ENCODE measurements at regions not wholly inside any gene's neighbourhood (a gene's known extent, or its start where the extent isn't known, plus 50 kb on each side); places are given as distances from the start of the nearest gene placed in this dataset.

DNA sequence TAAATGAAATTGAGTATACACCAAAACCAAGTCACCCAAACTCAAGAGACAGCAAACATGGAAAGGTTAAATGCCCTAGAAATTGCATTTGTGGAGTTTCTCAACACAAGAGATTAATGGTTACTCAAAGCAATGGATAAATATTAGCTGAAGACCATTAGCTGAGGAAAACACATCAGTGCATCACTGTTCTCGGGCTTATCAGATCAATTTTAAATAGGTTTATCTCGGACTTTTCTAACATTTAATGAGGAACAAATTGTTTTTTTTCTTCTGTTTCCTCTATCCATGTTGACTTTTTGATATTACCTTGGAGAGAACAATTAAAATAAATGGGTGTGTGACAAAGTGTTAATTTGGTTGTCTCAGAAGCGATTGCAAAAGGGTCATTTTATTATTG, 105.4 kb upstream of the PIK3C3 start:
- TF ChIP-seq CTCF (IDR thresholded peaks at IDR 0.05; ENCODE audit: low read depth, low read length, missing input control), result no peak
- TF ChIP-seq, protein P1, sequence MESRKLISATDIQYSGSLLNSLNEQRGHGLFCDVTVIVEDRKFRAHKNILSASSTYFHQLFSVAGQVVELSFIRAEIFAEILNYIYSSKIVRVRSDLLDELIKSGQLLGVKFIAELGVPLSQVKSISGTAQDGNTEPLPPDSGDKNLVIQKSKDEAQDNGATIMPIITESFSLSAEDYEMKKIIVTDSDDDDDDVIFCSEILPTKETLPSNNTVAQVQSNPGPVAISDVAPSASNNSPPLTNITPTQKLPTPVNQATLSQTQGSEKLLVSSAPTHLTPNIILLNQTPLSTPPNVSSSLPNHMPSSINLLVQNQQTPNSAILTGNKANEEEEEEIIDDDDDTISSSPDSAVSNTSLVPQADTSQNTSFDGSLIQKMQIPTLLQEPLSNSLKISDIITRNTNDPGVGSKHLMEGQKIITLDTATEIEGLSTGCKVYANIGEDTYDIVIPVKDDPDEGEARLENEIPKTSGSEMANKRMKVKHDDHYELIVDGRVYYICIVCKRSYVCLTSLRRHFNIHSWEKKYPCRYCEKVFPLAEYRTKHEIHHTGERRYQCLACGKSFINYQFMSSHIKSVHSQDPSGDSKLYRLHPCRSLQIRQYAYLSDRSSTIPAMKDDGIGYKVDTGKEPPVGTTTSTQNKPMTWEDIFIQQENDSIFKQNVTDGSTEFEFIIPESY (IDR thresholded peaks at IDR 0.05), result no peak
- TF ChIP-seq RAD21 (IDR thresholded peaks at IDR 0.05), result no peak
- no peak for TF ChIP-seq EGR1 (IDR thresholded peaks at IDR 0.05; ENCODE audit: low read depth in 2 of 2)
- TF ChIP-seq, protein P2, sequence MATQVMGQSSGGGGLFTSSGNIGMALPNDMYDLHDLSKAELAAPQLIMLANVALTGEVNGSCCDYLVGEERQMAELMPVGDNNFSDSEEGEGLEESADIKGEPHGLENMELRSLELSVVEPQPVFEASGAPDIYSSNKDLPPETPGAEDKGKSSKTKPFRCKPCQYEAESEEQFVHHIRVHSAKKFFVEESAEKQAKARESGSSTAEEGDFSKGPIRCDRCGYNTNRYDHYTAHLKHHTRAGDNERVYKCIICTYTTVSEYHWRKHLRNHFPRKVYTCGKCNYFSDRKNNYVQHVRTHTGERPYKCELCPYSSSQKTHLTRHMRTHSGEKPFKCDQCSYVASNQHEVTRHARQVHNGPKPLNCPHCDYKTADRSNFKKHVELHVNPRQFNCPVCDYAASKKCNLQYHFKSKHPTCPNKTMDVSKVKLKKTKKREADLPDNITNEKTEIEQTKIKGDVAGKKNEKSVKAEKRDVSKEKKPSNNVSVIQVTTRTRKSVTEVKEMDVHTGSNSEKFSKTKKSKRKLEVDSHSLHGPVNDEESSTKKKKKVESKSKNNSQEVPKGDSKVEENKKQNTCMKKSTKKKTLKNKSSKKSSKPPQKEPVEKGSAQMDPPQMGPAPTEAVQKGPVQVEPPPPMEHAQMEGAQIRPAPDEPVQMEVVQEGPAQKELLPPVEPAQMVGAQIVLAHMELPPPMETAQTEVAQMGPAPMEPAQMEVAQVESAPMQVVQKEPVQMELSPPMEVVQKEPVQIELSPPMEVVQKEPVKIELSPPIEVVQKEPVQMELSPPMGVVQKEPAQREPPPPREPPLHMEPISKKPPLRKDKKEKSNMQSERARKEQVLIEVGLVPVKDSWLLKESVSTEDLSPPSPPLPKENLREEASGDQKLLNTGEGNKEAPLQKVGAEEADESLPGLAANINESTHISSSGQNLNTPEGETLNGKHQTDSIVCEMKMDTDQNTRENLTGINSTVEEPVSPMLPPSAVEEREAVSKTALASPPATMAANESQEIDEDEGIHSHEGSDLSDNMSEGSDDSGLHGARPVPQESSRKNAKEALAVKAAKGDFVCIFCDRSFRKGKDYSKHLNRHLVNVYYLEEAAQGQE (IDR thresholded peaks at IDR 0.05), result no peak

Measured in liver (tissue), 3 donors.